PFSK-1 (cell line): ENCODE measurements at regions not wholly inside any gene's neighbourhood (a gene's known extent, or its start where the extent isn't known, plus 50 kb on each side); places are given as distances from the start of the nearest gene placed in this dataset.

Source experiments
- FOXP2 ChIP-seq: optimal IDR thresholded peaks from 2 replicates; pipeline ENCODE3; 2011; ENCODE audit warnings: borderline replicate concordance, control low read depth, inconsistent platforms; ENCODE audit not compliant: insufficient read depth; ENCODE audit errors: extremely low read length, extremely low read depth
- POLR2AphosphoS5 ChIP-seq: IDR thresholded peaks from 2 replicates; pipeline ENCODE4 v1.6.1; 2012; ENCODE audit warnings: low read depth, mild to moderate bottlenecking, control low read depth, low read length, moderate library complexity
- SIN3A ChIP-seq: IDR thresholded peaks from 2 replicates; pipeline ENCODE4 v1.6.1; 2012; ENCODE audit warnings: mild to moderate bottlenecking, low read length, moderate library complexity, borderline replicate concordance; ENCODE audit not compliant: insufficient read depth
- TAF1 ChIP-seq: IDR thresholded peaks from 2 replicates; pipeline ENCODE4 v1.6.1; 2012; ENCODE audit warnings: low read length, control low read depth, borderline replicate concordance; ENCODE audit not compliant: insufficient read depth
- TF ChIP-seq, protein P1 (sequence below), 2 experiments: IDR thresholded peaks; 2 replicates each; pipeline versions ENCODE4 v1.6.1 to v1.8.0; 2011 to 2012; ENCODE audit warnings: low read depth in 2 of 2, low read length in 2 of 2, control low read depth in 1 of 2, inconsistent platforms in 1 of 2, mild to moderate bottlenecking in 1 of 2, moderate library complexity in 1 of 2; ENCODE audit not compliant: insufficient read depth in 1 of 2

DNA sequence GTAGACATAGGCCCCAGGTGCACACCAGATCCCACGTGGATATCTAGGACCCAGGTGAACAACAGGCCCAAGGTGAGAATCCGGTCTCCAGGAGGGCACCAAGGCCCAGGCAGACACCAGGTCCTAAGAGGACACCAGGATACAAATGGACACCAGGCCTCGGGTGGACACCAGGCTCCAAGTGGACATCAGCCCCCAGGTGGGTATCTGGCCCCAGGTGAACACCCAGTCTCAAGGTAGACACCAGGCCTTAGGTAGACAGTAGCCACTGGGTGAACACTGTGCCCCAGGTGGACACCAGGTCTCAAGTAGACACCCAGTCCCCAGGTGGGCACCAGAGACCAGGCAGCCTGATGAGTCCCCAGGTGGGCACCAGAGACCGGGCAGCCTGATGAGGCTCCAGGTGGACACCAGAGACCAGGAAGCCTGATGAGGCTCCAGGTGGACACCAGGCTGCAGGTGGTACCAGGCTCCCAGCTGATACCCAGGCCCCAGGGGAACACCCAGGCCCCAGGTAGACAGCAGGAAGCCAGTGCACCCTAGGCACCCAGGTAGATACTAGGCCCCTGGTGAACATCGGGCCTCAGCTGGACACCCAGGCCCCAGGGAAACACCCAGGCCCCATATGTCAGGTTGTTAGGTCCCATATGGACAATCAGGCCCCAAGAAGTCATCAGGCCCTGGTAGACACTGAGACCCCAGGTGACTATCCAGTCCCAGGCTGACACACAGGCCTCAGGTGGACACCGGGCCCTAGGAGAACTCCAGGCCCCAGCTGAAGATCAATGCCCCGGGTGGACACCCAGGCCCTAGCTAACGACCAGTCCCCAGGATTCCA is 55.1 kb upstream of the SEPTIN5 start:
- TF ChIP-seq TAF1 = no peak
- no peak for TF ChIP-seq POLR2AphosphoS5
- TF ChIP-seq FOXP2 = no peak

DNA sequence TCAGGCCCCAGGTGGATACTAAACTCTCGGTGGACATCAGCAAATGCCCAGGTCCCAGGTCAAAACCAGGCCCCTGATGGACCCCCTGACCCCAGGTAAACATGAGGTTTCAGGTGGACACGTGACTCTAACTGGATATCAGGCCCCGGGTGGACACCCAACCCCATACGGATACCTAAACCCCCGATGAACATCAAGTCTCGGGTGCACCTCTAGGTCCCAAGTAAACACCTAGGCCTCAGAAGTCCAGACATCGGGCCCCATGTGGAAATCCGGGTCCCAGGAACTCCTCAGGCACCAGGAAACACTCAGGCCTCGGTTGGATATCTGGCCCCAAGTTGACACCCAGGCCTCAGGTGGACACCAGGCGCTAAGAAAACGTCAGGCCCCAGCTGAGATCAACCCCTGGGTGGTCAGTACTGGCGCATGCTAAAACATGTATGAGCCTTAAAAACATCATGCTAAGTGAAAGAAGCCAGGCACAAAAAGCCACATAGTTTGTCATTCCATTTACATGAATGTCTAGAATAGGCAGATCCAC is 54.4 kb upstream of the SEPTIN5 start:
- TF ChIP-seq FOXP2 = no peak
- TF ChIP-seq POLR2AphosphoS5 = no peak
- no peak for TF ChIP-seq TAF1
- TF ChIP-seq, protein P1, sequence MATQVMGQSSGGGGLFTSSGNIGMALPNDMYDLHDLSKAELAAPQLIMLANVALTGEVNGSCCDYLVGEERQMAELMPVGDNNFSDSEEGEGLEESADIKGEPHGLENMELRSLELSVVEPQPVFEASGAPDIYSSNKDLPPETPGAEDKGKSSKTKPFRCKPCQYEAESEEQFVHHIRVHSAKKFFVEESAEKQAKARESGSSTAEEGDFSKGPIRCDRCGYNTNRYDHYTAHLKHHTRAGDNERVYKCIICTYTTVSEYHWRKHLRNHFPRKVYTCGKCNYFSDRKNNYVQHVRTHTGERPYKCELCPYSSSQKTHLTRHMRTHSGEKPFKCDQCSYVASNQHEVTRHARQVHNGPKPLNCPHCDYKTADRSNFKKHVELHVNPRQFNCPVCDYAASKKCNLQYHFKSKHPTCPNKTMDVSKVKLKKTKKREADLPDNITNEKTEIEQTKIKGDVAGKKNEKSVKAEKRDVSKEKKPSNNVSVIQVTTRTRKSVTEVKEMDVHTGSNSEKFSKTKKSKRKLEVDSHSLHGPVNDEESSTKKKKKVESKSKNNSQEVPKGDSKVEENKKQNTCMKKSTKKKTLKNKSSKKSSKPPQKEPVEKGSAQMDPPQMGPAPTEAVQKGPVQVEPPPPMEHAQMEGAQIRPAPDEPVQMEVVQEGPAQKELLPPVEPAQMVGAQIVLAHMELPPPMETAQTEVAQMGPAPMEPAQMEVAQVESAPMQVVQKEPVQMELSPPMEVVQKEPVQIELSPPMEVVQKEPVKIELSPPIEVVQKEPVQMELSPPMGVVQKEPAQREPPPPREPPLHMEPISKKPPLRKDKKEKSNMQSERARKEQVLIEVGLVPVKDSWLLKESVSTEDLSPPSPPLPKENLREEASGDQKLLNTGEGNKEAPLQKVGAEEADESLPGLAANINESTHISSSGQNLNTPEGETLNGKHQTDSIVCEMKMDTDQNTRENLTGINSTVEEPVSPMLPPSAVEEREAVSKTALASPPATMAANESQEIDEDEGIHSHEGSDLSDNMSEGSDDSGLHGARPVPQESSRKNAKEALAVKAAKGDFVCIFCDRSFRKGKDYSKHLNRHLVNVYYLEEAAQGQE (IDR thresholded peaks at IDR 0.05; ENCODE audit: insufficient read depth in 1 of 2, low read depth in 2 of 2, low read length in 2 of 2) = no peak
- no peak for TF ChIP-seq SIN3A

- no peak for TF ChIP-seq FOXP2
- no peak for TF ChIP-seq POLR2AphosphoS5
- no peak for TF ChIP-seq TAF1
- no peak for TF ChIP-seq SIN3A
- TF ChIP-seq, protein P1 (IDR thresholded peaks at IDR 0.05; ENCODE audit: insufficient read depth in 1 of 2, low read depth in 2 of 2, low read length in 2 of 2) = no peak
Measured at GRCh38 chr22:19661156-19661555, 53.1 kb upstream of the SEPTIN5 start.

DNA sequence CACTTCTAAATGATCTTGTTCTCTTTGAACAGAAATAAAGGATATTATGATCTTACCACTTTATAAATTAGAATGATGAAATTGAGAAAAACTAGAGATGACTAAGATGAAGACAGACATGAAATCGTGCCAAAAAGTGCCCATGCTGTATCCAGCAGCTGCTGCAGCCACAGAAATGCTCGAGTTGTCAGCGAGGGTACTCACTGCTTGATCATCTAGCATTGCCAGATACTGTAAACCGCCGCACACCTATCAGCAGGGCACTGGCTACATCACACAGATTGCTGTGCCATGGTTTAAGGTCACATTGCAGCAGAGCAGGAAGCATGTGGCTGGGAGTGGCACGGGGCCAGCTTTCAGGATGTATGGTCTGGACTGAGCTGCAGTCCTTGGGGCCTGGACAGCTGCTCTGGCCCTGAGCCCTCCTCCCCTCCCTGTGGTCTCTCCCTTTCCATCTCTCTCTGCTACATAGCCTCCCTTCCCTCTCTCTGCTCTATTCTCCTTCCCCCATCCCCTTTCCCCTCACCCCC is 51.0 kb upstream of the SEPTIN5 start:
- no peak for TF ChIP-seq TAF1
- TF ChIP-seq SIN3A = no peak
- TF ChIP-seq POLR2AphosphoS5 = no peak
- no peak for TF ChIP-seq FOXP2
- TF ChIP-seq, protein P1 (IDR thresholded peaks at IDR 0.05; ENCODE audit: insufficient read depth in 1 of 2, low read depth in 2 of 2, low read length in 2 of 2) = no peak

DNA sequence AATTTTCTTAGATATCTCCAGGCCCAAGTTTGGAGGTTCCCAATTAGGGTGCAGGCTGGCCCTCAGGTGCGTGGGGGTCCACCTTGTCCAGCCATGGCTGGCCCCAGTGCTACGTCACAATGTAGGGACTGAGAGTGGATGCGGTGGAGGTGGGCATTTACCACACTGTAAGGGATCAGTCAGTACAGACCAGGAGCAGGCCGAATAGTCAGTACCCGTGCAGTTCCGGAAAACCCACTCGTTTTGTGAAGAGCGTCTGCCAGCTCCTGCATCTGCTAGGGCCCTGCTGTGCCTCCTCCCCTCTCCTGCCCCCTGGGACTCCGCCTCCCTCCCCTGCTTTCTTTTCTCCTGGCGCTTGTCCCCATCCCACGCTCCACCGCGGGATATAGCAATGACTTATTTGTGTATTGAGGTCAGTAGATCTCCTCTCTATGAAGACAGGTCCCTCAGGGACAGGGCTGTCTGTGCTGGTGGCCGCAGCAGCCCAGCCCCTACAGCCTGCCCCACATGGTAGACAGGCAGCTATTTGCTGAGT is 50.4 kb upstream of the SEPTIN5 start:
- no peak for TF ChIP-seq POLR2AphosphoS5
- TF ChIP-seq, protein P1 (IDR thresholded peaks at IDR 0.05; ENCODE audit: insufficient read depth in 1 of 2, low read depth in 2 of 2, low read length in 2 of 2) = no peak
- no peak for TF ChIP-seq TAF1
- no peak for TF ChIP-seq FOXP2
- no peak for TF ChIP-seq SIN3A
